ENCODE measurements at regions not wholly inside any gene's neighbourhood (a gene's known extent, or its start where the extent isn't known, plus 50 kb on each side); places are given as distances from the start of the nearest gene placed in this dataset.

DNA sequence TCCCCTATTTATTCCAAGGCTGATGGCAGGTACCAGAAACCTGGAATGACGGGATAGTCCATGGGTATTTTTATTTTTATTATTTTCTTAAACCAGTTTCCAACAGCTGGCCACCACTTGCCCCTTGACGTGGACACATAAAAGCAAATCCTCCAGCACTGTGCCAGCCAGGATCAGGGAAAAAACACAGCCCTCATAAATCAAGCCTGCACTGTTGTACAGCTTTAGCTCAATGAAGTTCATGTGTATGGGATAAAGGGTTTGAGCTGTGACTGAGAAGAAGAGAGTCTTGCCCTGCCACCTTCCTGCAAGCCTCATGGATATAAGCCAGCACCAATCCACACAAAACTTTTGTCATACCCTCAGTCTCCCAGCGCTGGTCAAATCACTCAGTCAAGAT, 303.8 kb upstream of the SPAG17 start:
- no peak overlapping the region for H3K4me3 ChIP-seq (ENCODE audit: low read depth, low read length)
- Mint-ChIP-seq H3K27me3 (ENCODE audit: insufficient read depth, unreplicated experiment) (no peaks in the 10 kb centered on the region), H3K4me1 (ENCODE audit: low read depth, unreplicated experiment) (no peaks in the 10 kb centered on the region), H3K27ac (ENCODE audit: unreplicated experiment) (no peak overlapping the region), H3K36me3 (ENCODE audit: insufficient read depth, unreplicated experiment) (no peaks in the 10 kb centered on the region), H3K9me3 (ENCODE audit: unreplicated experiment) (no peaks in the 10 kb centered on the region), H3K4me3 (ENCODE audit: unreplicated experiment) (no peak overlapping the region)
- H3K9me3 ChIP-seq, result no peaks in the 10 kb centered on the region
- intact Hi-C loops (cut with micrococcal nuclease; ENCODE audit: unreplicated experiment), result no loop called here
- H3K27me3 ChIP-seq (replicated peaks; ENCODE audit: control insufficient read depth, insufficient read depth, low read length), result no peaks in the 10 kb centered on the region
- TF ChIP-seq, protein P1, sequence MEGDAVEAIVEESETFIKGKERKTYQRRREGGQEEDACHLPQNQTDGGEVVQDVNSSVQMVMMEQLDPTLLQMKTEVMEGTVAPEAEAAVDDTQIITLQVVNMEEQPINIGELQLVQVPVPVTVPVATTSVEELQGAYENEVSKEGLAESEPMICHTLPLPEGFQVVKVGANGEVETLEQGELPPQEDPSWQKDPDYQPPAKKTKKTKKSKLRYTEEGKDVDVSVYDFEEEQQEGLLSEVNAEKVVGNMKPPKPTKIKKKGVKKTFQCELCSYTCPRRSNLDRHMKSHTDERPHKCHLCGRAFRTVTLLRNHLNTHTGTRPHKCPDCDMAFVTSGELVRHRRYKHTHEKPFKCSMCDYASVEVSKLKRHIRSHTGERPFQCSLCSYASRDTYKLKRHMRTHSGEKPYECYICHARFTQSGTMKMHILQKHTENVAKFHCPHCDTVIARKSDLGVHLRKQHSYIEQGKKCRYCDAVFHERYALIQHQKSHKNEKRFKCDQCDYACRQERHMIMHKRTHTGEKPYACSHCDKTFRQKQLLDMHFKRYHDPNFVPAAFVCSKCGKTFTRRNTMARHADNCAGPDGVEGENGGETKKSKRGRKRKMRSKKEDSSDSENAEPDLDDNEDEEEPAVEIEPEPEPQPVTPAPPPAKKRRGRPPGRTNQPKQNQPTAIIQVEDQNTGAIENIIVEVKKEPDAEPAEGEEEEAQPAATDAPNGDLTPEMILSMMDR (IDR thresholded peaks at IDR 0.05; ENCODE audit: insufficient read depth in 1 of 2, low read depth in 1 of 2, low read length in 1 of 2, severe bottlenecking in 1 of 2, unreplicated experiment in 1 of 2), result no peak
- BruUV-seq (replicated peaks), result no TSS peak
- no peak for DNase-seq
- H3K4me1 ChIP-seq, result no peaks in the 10 kb centered on the region
- H3K36me3 ChIP-seq (ENCODE audit: control insufficient read depth, insufficient read depth, low read length), result no peaks in the 10 kb centered on the region
- ChIA-PET POLR2A (no interaction called here), CTCF (no interaction called here)

DNA sequence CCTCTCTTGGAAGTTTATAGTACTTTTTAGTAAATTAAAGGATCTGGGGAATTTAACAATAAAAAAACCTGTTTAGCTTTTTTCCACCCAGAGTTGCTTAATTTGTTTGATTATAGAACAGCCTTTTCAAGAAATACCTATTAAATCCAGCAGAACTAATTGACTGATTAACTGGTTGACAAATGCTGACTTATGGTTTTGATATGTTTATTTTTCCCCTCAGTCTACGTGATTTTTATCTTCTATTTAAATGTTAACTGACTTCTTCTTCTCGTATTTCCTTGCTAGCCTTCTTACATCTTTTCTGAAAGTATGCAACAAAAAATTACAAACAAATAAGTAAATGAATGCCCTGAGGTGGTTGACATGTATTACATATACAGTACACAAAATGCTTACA, 302.9 kb upstream of the SPAG17 start:
- ChIA-PET CTCF (no interaction called here), POLR2A (no interaction called here)
- H3K9me3 Mint-ChIP-seq (ENCODE audit: unreplicated experiment), result no peaks in the 10 kb centered on the region
- no peak overlapping the region for H3K27ac Mint-ChIP-seq (ENCODE audit: unreplicated experiment)
- H3K4me3 ChIP-seq (ENCODE audit: low read depth, low read length), result no peak overlapping the region
- H3K4me1 ChIP-seq, result no peaks in the 10 kb centered on the region
- BruUV-seq (replicated peaks), result no TSS peak
- no peaks in the 10 kb centered on the region for H3K9me3 ChIP-seq
- no peaks in the 10 kb centered on the region for H3K27me3 ChIP-seq (replicated peaks; ENCODE audit: control insufficient read depth, insufficient read depth, low read length)
- DNase-seq, result no peak
- H3K4me1 Mint-ChIP-seq (ENCODE audit: low read depth, unreplicated experiment), result peaks cover 2% of the 10 kb centered on the region
- no peaks in the 10 kb centered on the region for H3K27me3 Mint-ChIP-seq (ENCODE audit: insufficient read depth, unreplicated experiment)
- H3K4me3 Mint-ChIP-seq (ENCODE audit: unreplicated experiment), result no peak overlapping the region
- H3K36me3 Mint-ChIP-seq (ENCODE audit: insufficient read depth, unreplicated experiment), result peaks cover 2% of the 10 kb centered on the region
- intact Hi-C loops (cut with micrococcal nuclease; ENCODE audit: unreplicated experiment), result no loop called here
- TF ChIP-seq, protein P1 (IDR thresholded peaks at IDR 0.05; ENCODE audit: insufficient read depth in 1 of 2, low read depth in 1 of 2, low read length in 1 of 2, severe bottlenecking in 1 of 2, unreplicated experiment in 1 of 2), result no peak
- H3K36me3 ChIP-seq (ENCODE audit: control insufficient read depth, insufficient read depth, low read length), result no peaks in the 10 kb centered on the region

DNA sequence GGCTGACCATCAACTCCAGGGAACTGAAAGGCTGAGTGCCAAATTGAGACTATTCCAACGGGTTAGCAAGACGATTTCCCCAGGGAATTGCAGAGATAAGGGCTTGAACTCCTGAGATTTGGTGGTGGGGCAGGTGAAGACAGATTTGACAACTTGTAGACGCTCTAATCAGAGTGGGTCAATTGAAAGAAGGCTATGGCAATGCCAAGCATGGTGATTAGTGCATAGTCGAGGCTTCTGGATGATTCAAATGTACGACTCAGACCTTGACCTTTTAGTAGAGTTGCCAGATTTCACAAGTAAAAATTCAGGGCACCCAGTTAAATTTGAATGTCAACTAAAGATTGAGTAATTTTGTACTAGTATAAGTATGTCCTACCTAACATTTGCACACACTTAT, 302.1 kb upstream of the SPAG17 start:
- POLR2A ChIA-PET, result no interaction called here

More for the DNA sequence above, 302.1 kb upstream of the SPAG17 start:
- no peaks in the 10 kb centered on the region for H3K27me3 Mint-ChIP-seq (ENCODE audit: insufficient read depth, unreplicated experiment)
- CTCF ChIA-PET, result no interaction called here
- TF ChIP-seq, protein P1 (IDR thresholded peaks at IDR 0.05; ENCODE audit: insufficient read depth in 1 of 2, low read depth in 1 of 2, low read length in 1 of 2, severe bottlenecking in 1 of 2, unreplicated experiment in 1 of 2), result no peak
- H3K9me3 Mint-ChIP-seq (ENCODE audit: unreplicated experiment), result no peaks in the 10 kb centered on the region
- peaks cover 5% of the 10 kb centered on the region for H3K4me1 Mint-ChIP-seq (ENCODE audit: low read depth, unreplicated experiment)
- BruUV-seq (replicated peaks), result no TSS peak
- H3K4me3 Mint-ChIP-seq (ENCODE audit: unreplicated experiment), result no peak overlapping the region
- H3K36me3 ChIP-seq (ENCODE audit: control insufficient read depth, insufficient read depth, low read length), result no peaks in the 10 kb centered on the region
- no peaks in the 10 kb centered on the region for H3K4me1 ChIP-seq
- H3K27ac Mint-ChIP-seq (ENCODE audit: unreplicated experiment), result no peak overlapping the region
- DNase-seq, result no peak
- H3K36me3 Mint-ChIP-seq (ENCODE audit: insufficient read depth, unreplicated experiment), result peaks cover 6% of the 10 kb centered on the region
- no peaks in the 10 kb centered on the region for H3K27me3 ChIP-seq (replicated peaks; ENCODE audit: control insufficient read depth, insufficient read depth, low read length)
- H3K4me3 ChIP-seq (ENCODE audit: low read depth, low read length), result no peak overlapping the region
- H3K9me3 ChIP-seq, result no peaks in the 10 kb centered on the region
- intact Hi-C loops (cut with micrococcal nuclease; ENCODE audit: unreplicated experiment), result no loop called here
